KMS-11 (cell line): ENCODE measurements at regions not wholly inside any gene's neighbourhood (a gene's known extent, or its start where the extent isn't known, plus 50 kb on each side); places are given as distances from the start of the nearest gene placed in this dataset.

Source experiments
- H2AFZ ChIP-seq: fragments of 200-600 bp; sonication (generic); 2 replicates; pipeline ENCODE4 v1.6.1; 2016; ENCODE audit warnings: antibody characterized with exemption, mixed run types, low read depth
- H3K27ac ChIP-seq: fragments of 200-600 bp; sonication (generic); 2 replicates; pipeline ENCODE4 v1.6.1; 2016; ENCODE audit warnings: mild to moderate bottlenecking, mixed run types
- H3K27me3 ChIP-seq: fragments of 200-600 bp; sonication (generic); 2 replicates; pipeline ENCODE4 v1.6.1; 2017; ENCODE audit warnings: mild to moderate bottlenecking, low read depth, mixed run types, moderate library complexity; ENCODE audit not compliant: insufficient read depth
- H3K36me3 ChIP-seq: fragments of 200-600 bp; sonication (generic); 2 replicates; pipeline ENCODE4 v1.6.1; 2017; ENCODE audit warnings: mild to moderate bottlenecking, mixed run types; ENCODE audit not compliant: insufficient read depth
- H3K4me1 ChIP-seq: fragments of 200-600 bp; sonication (generic); 2 replicates; pipeline ENCODE4 v1.6.1; 2016; ENCODE audit warnings: mild to moderate bottlenecking, low read depth, mixed run types; ENCODE audit not compliant: poor library complexity, severe bottlenecking
- H3K4me2 ChIP-seq: fragments of 200-600 bp; sonication (generic); 2 replicates; pipeline ENCODE4 v1.7.0; 2016; ENCODE audit warnings: mild to moderate bottlenecking, mixed run types
- H3K4me3 ChIP-seq: fragments of 200-600 bp; sonication (generic); IDR thresholded peaks from 2 replicates; pipeline ENCODE4 v1.6.1; 2017; ENCODE audit warnings: low read depth, low read length, mixed read lengths; ENCODE audit not compliant: insufficient read depth
- H3K79me2 ChIP-seq: fragments of 200-600 bp; sonication (generic); 2 replicates; pipeline ENCODE4 v1.6.1; 2016; ENCODE audit warnings: low read depth, mixed run types; ENCODE audit not compliant: insufficient read depth
- H3K9ac ChIP-seq: fragments of 200-600 bp; sonication (generic); 2 replicates; pipeline ENCODE4 v1.6.1; 2016; ENCODE audit warnings: mild to moderate bottlenecking, mixed run types
- H4K20me1 ChIP-seq: fragments of 200-600 bp; sonication (generic); 2 replicates; pipeline ENCODE4 v1.6.1; 2016; ENCODE audit warnings: mild to moderate bottlenecking, mixed run types; ENCODE audit not compliant: insufficient read depth
- CTCF ChIP-seq: fragments of 200-600 bp; sonication (generic); conservative IDR thresholded peaks from 2 replicates; pipeline ENCODE4 v1.6.1; 2017; ENCODE audit warnings: low read depth, mild to moderate bottlenecking, antibody characterized with exemption, low read length, moderate library complexity, mixed read lengths

GRCh38 chr3:194974468-194975135 is 288.9 kb downstream of the FAM43A start:
- TF ChIP-seq CTCF: no peak
- no peak overlapping the region for H3K27ac ChIP-seq

GRCh38 chr3:194976049-194976451 is 290.4 kb downstream of the FAM43A start:
- Histone ChIP-seq H3K4me3 (no peak overlapping the region), H3K27me3 (no peaks in the 10 kb centered on the region), H3K4me2 (no peak overlapping the region), H3K4me1 (no peaks in the 10 kb centered on the region), H3K9ac (no peak overlapping the region), H4K20me1 (no peaks in the 10 kb centered on the region), H3K36me3 (no peaks in the 10 kb centered on the region), H3K79me2 (no peaks in the 10 kb centered on the region), H2AFZ (no peak overlapping the region), H3K27ac (no peak overlapping the region)
- no peak for TF ChIP-seq CTCF

More at GRCh38 chr3:194974468-194975135, 288.9 kb downstream of the FAM43A start:
- Histone ChIP-seq H3K79me2 (no peaks in the 10 kb centered on the region), H3K9ac (no peak overlapping the region), H2AFZ (no peak overlapping the region), H3K27me3 (no peaks in the 10 kb centered on the region), H3K36me3 (no peaks in the 10 kb centered on the region), H3K4me2 (no peak overlapping the region), H3K4me3 (no peak overlapping the region), H4K20me1 (no peaks in the 10 kb centered on the region), H3K4me1 (no peaks in the 10 kb centered on the region)

- H3K4me1 ChIP-seq: no peaks in the 10 kb centered on the region
- H3K4me3 ChIP-seq: no peak overlapping the region
- no peak overlapping the region for H3K9ac ChIP-seq
- no peaks in the 10 kb centered on the region for H3K79me2 ChIP-seq
- no peak overlapping the region for H3K27ac ChIP-seq
- H3K36me3 ChIP-seq: no peaks in the 10 kb centered on the region
- no peak overlapping the region for H2AFZ ChIP-seq
- H3K4me2 ChIP-seq: no peak overlapping the region
- no peaks in the 10 kb centered on the region for H4K20me1 ChIP-seq
- no peaks in the 10 kb centered on the region for H3K27me3 ChIP-seq
- no peak for TF ChIP-seq CTCF
Observed at GRCh38 chr3:194976874-194977273, 291.2 kb downstream of the FAM43A start.

GRCh38 chr3:194977356-194977755 is 291.7 kb downstream of the FAM43A start:
- Histone ChIP-seq H3K27ac (no peak overlapping the region), H3K36me3 (no peaks in the 10 kb centered on the region), H3K27me3 (no peaks in the 10 kb centered on the region), H3K4me3 (no peak overlapping the region), H3K9ac (no peak overlapping the region), H4K20me1 (no peaks in the 10 kb centered on the region), H3K79me2 (no peaks in the 10 kb centered on the region), H2AFZ (no peak overlapping the region), H3K4me1 (no peaks in the 10 kb centered on the region), H3K4me2 (no peak overlapping the region)
- TF ChIP-seq CTCF: no peak
